GM18951 (cell line): ENCODE measurements at regions not wholly inside any gene's neighbourhood (a gene's known extent, or its start where the extent isn't known, plus 50 kb on each side); places are given as distances from the start of the nearest gene placed in this dataset.

Source experiments
- POLR2A ChIP-seq: IDR thresholded peaks from 4 replicates; pipeline ENCODE4 v1.6.1; 2011; ENCODE audit warnings: mild to moderate bottlenecking; ENCODE audit not compliant: insufficient read length, insufficient read depth; ENCODE audit errors: extremely low read depth
- in situ Hi-C: fragments of 300-500 bp; cut with MboI; formaldehyde crosslinking; loops from one replicate; pipeline ENCODE4 v1.12.0; 2022; ENCODE audit warnings: low sequenced_read_pairs, mixed read lengths, inconsistent platforms; ENCODE audit not compliant: unreplicated experiment

- no peak for TF ChIP-seq POLR2A
- in situ Hi-C loops = no loop called here
These were observed 437.2 kb downstream of the HAPSTR1 start for GRCh38 chr16:9528511-9529079.

- no peak for TF ChIP-seq POLR2A
- in situ Hi-C loops = no loop called here
These were observed 441.6 kb downstream of the HAPSTR1 start for GRCh38 chr16:9533042-9533441.

GRCh38 chr16:9534759-9535158 lies 443.3 kb downstream of the HAPSTR1 start:
- TF ChIP-seq POLR2A = no peak

GRCh38 chr16:9536905-9537304 lies 445.5 kb downstream of the HAPSTR1 start:
- in situ Hi-C loops = no loop called here
- TF ChIP-seq POLR2A = no peak

More at GRCh38 chr16:9534759-9535158, 443.3 kb downstream of the HAPSTR1 start:
- in situ Hi-C loops = no loop called here

- TF ChIP-seq POLR2A = no peak
- in situ Hi-C loops = no loop called here
These were observed 447.9 kb downstream of the HAPSTR1 start for GRCh38 chr16:9539346-9539745.

- TF ChIP-seq POLR2A = no peak
- in situ Hi-C loops = no loop called here
These were observed 450.3 kb downstream of the HAPSTR1 start for GRCh38 chr16:9541723-9542122.

GRCh38 chr16:9542165-9542755 lies 450.8 kb downstream of the HAPSTR1 start:
- no peak for TF ChIP-seq POLR2A
- in situ Hi-C loops = no loop called here

GRCh38 chr16:9545522-9546437 lies 454.3 kb downstream of the HAPSTR1 start:
- in situ Hi-C loops = no loop called here
- TF ChIP-seq POLR2A = no peak

- TF ChIP-seq POLR2A = no peak
These were observed 455.0 kb downstream of the HAPSTR1 start for GRCh38 chr16:9546438-9546786.

GRCh38 chr16:9549487-9549886 lies 458.0 kb downstream of the HAPSTR1 start:
- in situ Hi-C loops = no loop called here

More at GRCh38 chr16:9546438-9546786, 455.0 kb downstream of the HAPSTR1 start:
- in situ Hi-C loops = no loop called here

GRCh38 chr16:9555051-9555450 lies 463.6 kb downstream of the HAPSTR1 start:
- in situ Hi-C loops = no loop called here
- no peak for TF ChIP-seq POLR2A

More at GRCh38 chr16:9549487-9549886, 458.0 kb downstream of the HAPSTR1 start:
- TF ChIP-seq POLR2A = no peak

GRCh38 chr16:9556949-9557665 lies 465.7 kb downstream of the HAPSTR1 start:
- in situ Hi-C loops = no loop called here
- no peak for TF ChIP-seq POLR2A

GRCh38 chr16:9557713-9558112 lies 466.3 kb downstream of the HAPSTR1 start:
- in situ Hi-C loops = no loop called here
- TF ChIP-seq POLR2A = no peak

- in situ Hi-C loops = no loop called here
These were observed 474.7 kb downstream of the HAPSTR1 start for GRCh38 chr16:9566099-9566498.

More at GRCh38 chr16:9566099-9566498, 474.7 kb downstream of the HAPSTR1 start:
- no peak for TF ChIP-seq POLR2A
